ENCODE measurements at regions not wholly inside any gene's neighbourhood (a gene's known extent, or its start where the extent isn't known, plus 50 kb on each side); places are given as distances from the start of the nearest gene placed in this dataset.
"Not testable (repeated sequence)": the region's sequence is repeated elsewhere in the genome, so short reads cannot be mapped to it uniquely, and the experiment has no call there.

GRCh38 chr11:24217319-24217718 is 279.5 kb upstream of the LUZP2 start:
- TF ChIP-seq CTCF (conservative IDR thresholded peaks at IDR 0.05); EZH2 (IDR thresholded peaks at IDR 0.05; ENCODE audit: low read depth): not testable (repeated sequence)

Measured in PC-9 (cell line).